Caco-2 (cell line): ENCODE measurements at regions not wholly inside any gene's neighbourhood (a gene's known extent, or its start where the extent isn't known, plus 50 kb on each side); places are given as distances from the start of the nearest gene placed in this dataset.

ENCODE experiments used
- BruUV-seq: library from RNA; stranded (reverse); fragments of 400-500 nt; replicated peaks from 2 replicates; lab custom pipeline; 2021; lab: Mats Ljungman, UMichigan
- CTCF ChIA-PET: fragments of 300-600 bp; sonication (Branson Sonifier 250); formaldehyde crosslinking; loops from one replicate; lab custom pipeline; 2022; ENCODE audit warnings: antibody characterized with exemption; lab: Charles Lee
- POLR2A ChIA-PET: fragments of 300-600 bp; sonication (Branson Sonifier 250); formaldehyde crosslinking; loops from one replicate; lab custom pipeline; 2022; ENCODE audit warnings: antibody characterized with exemption; lab: Charles Lee
- DNase-seq, 2 experiments: peaks; one replicate each; pipeline versions ENCODE4 v3.0.0 to v3.0.0-alpha.2; 2020 to 2022
- H3K27me3 ChIP-seq: replicated peaks from 2 replicates; pipeline ENCODE4 v1.6.0; 2011; ENCODE audit warnings: low read length; ENCODE audit not compliant: control insufficient read depth, insufficient read depth
- H3K36me3 ChIP-seq: 2 replicates; pipeline ENCODE4 v1.5.1; 2011; ENCODE audit warnings: low read length; ENCODE audit not compliant: control insufficient read depth, insufficient read depth
- H3K4me1 ChIP-seq: fragments of 250-450 bp; sonication (Bioruptor Pico); 2 replicates; pipeline ENCODE4 v1.5.1; 2020; ENCODE audit warnings: mild to moderate bottlenecking
- H3K4me3 ChIP-seq: 2 replicates; pipeline ENCODE4 v1.5.1; 2011; ENCODE audit warnings: low read depth, mild to moderate bottlenecking, control low read depth, low read length
- H3K9me3 ChIP-seq: fragments of 250-450 bp; sonication (Bioruptor Pico); 2 replicates; pipeline ENCODE4 v1.5.1; 2020; ENCODE audit warnings: mild to moderate bottlenecking, moderate library complexity
- H3K27ac Mint-ChIP-seq: one replicate; pipeline ENCODE4 v1.8.0; 2022; ENCODE audit warnings: mixed read lengths; ENCODE audit not compliant: unreplicated experiment
- H3K27me3 Mint-ChIP-seq: one replicate; pipeline ENCODE4 v1.8.0; 2022; ENCODE audit warnings: mixed read lengths; ENCODE audit not compliant: insufficient read depth, unreplicated experiment
- H3K36me3 Mint-ChIP-seq: one replicate; pipeline ENCODE4 v1.8.0; 2022; ENCODE audit warnings: mild to moderate bottlenecking, mixed read lengths; ENCODE audit not compliant: insufficient read depth, unreplicated experiment
- H3K4me1 Mint-ChIP-seq: one replicate; pipeline ENCODE4 v1.8.0; 2022; ENCODE audit warnings: low read depth, mixed read lengths; ENCODE audit not compliant: unreplicated experiment
- H3K4me3 Mint-ChIP-seq: one replicate; pipeline ENCODE4 v1.8.0; 2022; ENCODE audit warnings: mild to moderate bottlenecking, moderate library complexity, mixed read lengths; ENCODE audit not compliant: unreplicated experiment
- H3K9me3 Mint-ChIP-seq: one replicate; pipeline ENCODE4 v1.8.0; 2022; ENCODE audit warnings: mixed read lengths; ENCODE audit not compliant: unreplicated experiment
- intact Hi-C: fragments of 100-400 bp; cut with micrococcal nuclease; formaldehyde crosslinking; loops from one replicate; pipeline ENCODE4 v1.10.0; 2022; ENCODE audit not compliant: unreplicated experiment
- TF ChIP-seq, protein P1 (sequence below), 2 experiments: fragments of 200-600 bp in 1 of 2; IDR thresholded peaks; 1 replicate in 1 of 2; 2 replicates in 1 of 2; pipeline versions ENCODE4 v1.5.1 to v1.8.0; 2011 to 2022; ENCODE audit warnings: antibody characterized with exemption in 1 of 2, control low read depth in 1 of 2, inconsistent platforms in 1 of 2, low read depth in 1 of 2, low read length in 1 of 2, mild to moderate bottlenecking in 1 of 2, moderate library complexity in 1 of 2; ENCODE audit not compliant: insufficient read depth in 1 of 2, severe bottlenecking in 1 of 2, unreplicated experiment in 1 of 2

- H3K36me3 ChIP-seq, result no peaks in the 10 kb centered on the region
- H3K36me3 Mint-ChIP-seq, result no peaks in the 10 kb centered on the region
- H3K27me3 ChIP-seq, result no peaks in the 10 kb centered on the region
- H3K9me3 Mint-ChIP-seq, result peaks cover 14% of the 10 kb centered on the region
- TF ChIP-seq, protein P1, sequence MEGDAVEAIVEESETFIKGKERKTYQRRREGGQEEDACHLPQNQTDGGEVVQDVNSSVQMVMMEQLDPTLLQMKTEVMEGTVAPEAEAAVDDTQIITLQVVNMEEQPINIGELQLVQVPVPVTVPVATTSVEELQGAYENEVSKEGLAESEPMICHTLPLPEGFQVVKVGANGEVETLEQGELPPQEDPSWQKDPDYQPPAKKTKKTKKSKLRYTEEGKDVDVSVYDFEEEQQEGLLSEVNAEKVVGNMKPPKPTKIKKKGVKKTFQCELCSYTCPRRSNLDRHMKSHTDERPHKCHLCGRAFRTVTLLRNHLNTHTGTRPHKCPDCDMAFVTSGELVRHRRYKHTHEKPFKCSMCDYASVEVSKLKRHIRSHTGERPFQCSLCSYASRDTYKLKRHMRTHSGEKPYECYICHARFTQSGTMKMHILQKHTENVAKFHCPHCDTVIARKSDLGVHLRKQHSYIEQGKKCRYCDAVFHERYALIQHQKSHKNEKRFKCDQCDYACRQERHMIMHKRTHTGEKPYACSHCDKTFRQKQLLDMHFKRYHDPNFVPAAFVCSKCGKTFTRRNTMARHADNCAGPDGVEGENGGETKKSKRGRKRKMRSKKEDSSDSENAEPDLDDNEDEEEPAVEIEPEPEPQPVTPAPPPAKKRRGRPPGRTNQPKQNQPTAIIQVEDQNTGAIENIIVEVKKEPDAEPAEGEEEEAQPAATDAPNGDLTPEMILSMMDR (IDR thresholded peaks at IDR 0.05; ENCODE audit: insufficient read depth in 1 of 2, low read depth in 1 of 2, low read length in 1 of 2, severe bottlenecking in 1 of 2, unreplicated experiment in 1 of 2), result no peak
- CTCF ChIA-PET, result no interaction called here
- peaks cover 4% of the 10 kb centered on the region; the same call in 1 of the 2 replicates for H3K9me3 ChIP-seq
- no TSS peak for BruUV-seq
- intact Hi-C loops, result no loop called here
- H3K4me1 Mint-ChIP-seq, result peaks cover 5% of the 10 kb centered on the region
- H3K27ac Mint-ChIP-seq, result no peak overlapping the region
- DNase-seq, result no peak
- H3K4me1 ChIP-seq, result 0 out of 2 replicates have a peak, but pooled peaks cover 1% of the 10 kb centered on the region
- H3K4me3 Mint-ChIP-seq, result no peak overlapping the region
- POLR2A ChIA-PET, result no interaction called here
- H3K27me3 Mint-ChIP-seq, result no peaks in the 10 kb centered on the region
- H3K4me3 ChIP-seq, result no peak overlapping the region
Observed at GRCh38 chr5:28408651-28409050, 1370.3 kb upstream of the CDH9 start.

DNA sequence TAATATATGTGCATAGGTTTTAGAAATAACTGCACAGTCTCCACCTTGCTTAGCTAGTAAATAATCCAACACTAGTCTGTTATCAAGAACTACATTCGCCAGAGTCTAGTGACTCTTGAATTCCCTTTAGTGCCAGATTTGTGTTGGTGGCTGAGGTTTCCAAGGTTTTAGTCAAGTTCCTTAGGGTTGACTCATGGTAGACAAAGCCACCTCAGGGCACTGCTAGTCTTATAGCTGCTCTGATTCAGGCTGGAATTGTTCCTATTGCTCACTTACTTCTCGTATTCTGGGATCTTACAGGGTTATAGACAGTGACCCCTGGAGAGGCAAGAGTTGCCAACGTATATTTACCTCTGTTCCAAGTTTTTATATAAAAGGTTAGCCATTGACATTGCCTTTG lies 1369.8 kb upstream of the CDH9 start:
- Histone ChIP-seq H3K27me3 (no peaks in the 10 kb centered on the region), H3K4me1 (0 out of 2 replicates have a peak, but pooled peaks cover 4% of the 10 kb centered on the region), H3K36me3 (no peaks in the 10 kb centered on the region), H3K9me3 (peaks cover 4% of the 10 kb centered on the region; the same call in 1 of the 2 replicates), H3K4me3 (no peak overlapping the region)
- DNase-seq, result no peak
- TF ChIP-seq, protein P1 (IDR thresholded peaks at IDR 0.05; ENCODE audit: insufficient read depth in 1 of 2, low read depth in 1 of 2, low read length in 1 of 2, severe bottlenecking in 1 of 2, unreplicated experiment in 1 of 2), result no peak
- Mint-ChIP-seq H3K36me3 (no peaks in the 10 kb centered on the region), H3K4me3 (no peak overlapping the region), H3K27me3 (no peaks in the 10 kb centered on the region), H3K4me1 (peaks cover 7% of the 10 kb centered on the region), H3K27ac (no peak overlapping the region), H3K9me3 (peaks cover 14% of the 10 kb centered on the region)
- no TSS peak for BruUV-seq
- ChIA-PET CTCF (no interaction called here), POLR2A (no interaction called here)
- intact Hi-C loops, result no loop called here

GRCh38 chr5:28404363-28405071 lies 1366.1 kb upstream of the CDH9 start:
- Mint-ChIP-seq H3K27ac (peak overlapping the region; percentile 18), H3K4me3 (no peak overlapping the region), H3K36me3 (no peaks in the 10 kb centered on the region), H3K27me3 (no peaks in the 10 kb centered on the region), H3K9me3 (no peaks in the 10 kb centered on the region), H3K4me1 (peaks cover 7% of the 10 kb centered on the region)
- TF ChIP-seq, protein P1 (IDR thresholded peaks at IDR 0.05; ENCODE audit: insufficient read depth in 1 of 2, low read depth in 1 of 2, low read length in 1 of 2, severe bottlenecking in 1 of 2, unreplicated experiment in 1 of 2), result no peak
- no peak overlapping the region for H3K4me3 ChIP-seq
- no peaks in the 10 kb centered on the region for H3K27me3 ChIP-seq
- no peaks in the 10 kb centered on the region for H3K36me3 ChIP-seq
- ChIA-PET CTCF (no interaction called here), POLR2A (no interaction called here)
- intact Hi-C loops, result no loop called here
- H3K4me1 ChIP-seq, result peaks cover 12% of the 10 kb centered on the region; the same call in 1 of the 2 replicates
- no peaks in the 10 kb centered on the region; the same call in 1 of the 2 replicates for H3K9me3 ChIP-seq
- DNase-seq, result no peak
- BruUV-seq, result no TSS peak
